AG10803 (cell line): ENCODE measurements at regions not wholly inside any gene's neighbourhood (a gene's known extent, or its start where the extent isn't known, plus 50 kb on each side); places are given as distances from the start of the nearest gene placed in this dataset.
A peak's percentile ranks its signal among the peaks of the same experiment; 100 is the strongest.

Experiments used
- DNase-seq: peaks from one replicate; pipeline ENCODE4 v3.0.0; 2010; ENCODE audit warnings: low read depth
- H3K4me3 ChIP-seq: 2 replicates; pipeline ENCODE4 v1.5.1; 2011; ENCODE audit warnings: mild to moderate bottlenecking, low read length, control low read depth
- CTCF ChIP-seq: conservative IDR thresholded peaks from 2 replicates; pipeline ENCODE4 v1.5.1; 2011; ENCODE audit warnings: mild to moderate bottlenecking, low read length, control low read depth, inconsistent platforms

- no peak overlapping the region for H3K4me3 ChIP-seq
- DNase-seq: peak; percentile 6
- no peak for TF ChIP-seq CTCF
Observed at GRCh38 chr2:5164776-5165525, 527.2 kb upstream of the SOX11 start.

GRCh38 chr2:5172923-5173322 lies 519.3 kb upstream of the SOX11 start:
- DNase-seq: no peak
- H3K4me3 ChIP-seq: no peak overlapping the region
- TF ChIP-seq CTCF: no peak

GRCh38 chr2:5173876-5174535 lies 518.2 kb upstream of the SOX11 start:
- no peak overlapping the region for H3K4me3 ChIP-seq
- no peak for DNase-seq
- no peak for TF ChIP-seq CTCF

GRCh38 chr2:5175231-5175630 lies 517.0 kb upstream of the SOX11 start:
- no peak for TF ChIP-seq CTCF
- no peak for DNase-seq
- no peak overlapping the region for H3K4me3 ChIP-seq

GRCh38 chr2:5176764-5177163 lies 515.4 kb upstream of the SOX11 start:
- DNase-seq: no peak
- no peak overlapping the region for H3K4me3 ChIP-seq
- no peak for TF ChIP-seq CTCF

- TF ChIP-seq CTCF: no peak
- DNase-seq: no peak
- no peak overlapping the region for H3K4me3 ChIP-seq
Observed at GRCh38 chr2:5183031-5183430, 509.2 kb upstream of the SOX11 start.

GRCh38 chr2:5187283-5187682 lies 504.9 kb upstream of the SOX11 start:
- no peak overlapping the region for H3K4me3 ChIP-seq
- no peak for DNase-seq
- no peak for TF ChIP-seq CTCF
